H1 (cell line): ENCODE measurements at regions not wholly inside any gene's neighbourhood (a gene's known extent, or its start where the extent isn't known, plus 50 kb on each side); places are given as distances from the start of the nearest gene placed in this dataset.

Experiments used
- CBX5 ChIP-seq: fragments of 300-800, 300-1000 bp; sonication (generic); IDR thresholded peaks from 2 replicates; pipeline ENCODE4 v1.7.1; 2016; ENCODE audit warnings: antibody characterized with exemption, low read length, low read depth
- CBX8 ChIP-seq: fragments of 300-800, 300-1000 bp; sonication (generic); IDR thresholded peaks from 2 replicates; pipeline ENCODE4 v1.7.1; 2016; ENCODE audit warnings: low read depth, low read length, borderline replicate concordance
- CHD2 ChIP-seq: IDR thresholded peaks from 2 replicates; pipeline ENCODE4 v1.6.1; 2012; ENCODE audit warnings: low read length, improper control_type of control experiment
- EP300 ChIP-seq, 2 experiments: IDR thresholded peaks; 1 replicate in 1 of 2; 2 replicates in 1 of 2; pipeline ENCODE4 v1.6.1; 2011 to 2012; ENCODE audit warnings: low read depth in 2 of 2, low read length in 2 of 2, mild to moderate bottlenecking in 2 of 2, borderline replicate concordance in 1 of 2, inconsistent platforms in 1 of 2, moderate library complexity in 1 of 2
- EZH2 ChIP-seq: fragments of 200-600 bp; sonication (generic); IDR thresholded peaks from 2 replicates; pipeline ENCODE4 v1.7.1; 2012; ENCODE audit warnings: low read depth, mild to moderate bottlenecking, moderate library complexity, low read length, inconsistent platforms; ENCODE audit not compliant: severe bottlenecking
- HDAC2 ChIP-seq, 2 experiments: fragments of 300-600 bp in 1 of 2; sonication (generic) in 1 of 2; IDR thresholded peaks; 2 replicates each; pipeline ENCODE4 v1.6.1; 2011 to 2012; ENCODE audit warnings: low read depth in 2 of 2, low read length in 2 of 2, mild to moderate bottlenecking in 2 of 2, moderate library complexity in 2 of 2, borderline replicate concordance in 1 of 2, inconsistent platforms in 1 of 2
- JUN ChIP-seq: IDR thresholded peaks from 2 replicates; pipeline ENCODE4 v1.6.1; 2011; ENCODE audit warnings: low read depth, mild to moderate bottlenecking, improper control_type of control experiment, low read length
- POLR2A ChIP-seq, 2 experiments: IDR thresholded peaks; 1 replicate in 1 of 2; 2 replicates in 1 of 2; pipeline ENCODE4 v1.6.1; 2011; ENCODE audit warnings: low read depth in 2 of 2, low read length in 2 of 2, mild to moderate bottlenecking in 2 of 2; ENCODE audit errors: control extremely low read depth in 1 of 2
- POLR2AphosphoS5 ChIP-seq: IDR thresholded peaks from 2 replicates; pipeline ENCODE4 v1.6.1; 2011; ENCODE audit warnings: low read depth, low read length
- RAD21 ChIP-seq, 2 experiments: IDR thresholded peaks in 1 of 2; conservative IDR thresholded peaks in 1 of 2; 2 replicates each; pipeline ENCODE4 v1.6.1; 2011; ENCODE audit warnings: low read depth in 2 of 2, low read length in 2 of 2, improper control_type of control experiment in 1 of 2, inconsistent platforms in 1 of 2, mild to moderate bottlenecking in 1 of 2, moderate library complexity in 1 of 2
- TEAD4 ChIP-seq: IDR thresholded peaks from 2 replicates; pipeline ENCODE4 v1.6.1; 2012; ENCODE audit warnings: low read depth, low read length, inconsistent platforms, mixed read lengths
- TF ChIP-seq, protein P1 (sequence below), 3 experiments: IDR thresholded peaks; 1 replicate in 2 of 3; 2 replicates in 1 of 3; pipeline versions ENCODE4 v1.5.1 to v1.6.1; 2011; ENCODE audit warnings: low read length in 3 of 3, mild to moderate bottlenecking in 3 of 3, inconsistent platforms in 2 of 3, low read depth in 1 of 3, moderate library complexity in 1 of 3; ENCODE audit not compliant: insufficient read depth in 1 of 3; ENCODE audit errors: control extremely low read depth in 1 of 3
- TF ChIP-seq, protein P2 (sequence below): IDR thresholded peaks from 2 replicates; pipeline ENCODE4 v1.6.1; 2012; ENCODE audit warnings: inconsistent platforms

DNA sequence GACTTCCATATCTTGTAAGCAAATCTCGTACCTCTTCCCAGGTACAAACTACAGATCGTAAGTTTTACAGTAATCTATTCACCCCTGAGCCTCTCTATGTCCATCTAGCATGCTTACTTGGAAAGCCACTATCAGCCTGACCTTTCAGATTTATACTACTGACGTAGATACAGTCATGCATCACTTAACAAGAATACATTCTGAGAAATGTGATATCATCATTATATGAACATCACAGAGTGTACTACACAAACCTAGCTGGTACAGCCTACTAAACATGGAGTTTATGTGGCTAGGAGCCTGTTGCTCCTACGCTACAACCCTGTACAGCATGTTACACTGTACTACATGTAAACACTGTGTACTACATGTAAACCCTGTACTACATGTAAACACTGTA lies 293.2 kb upstream of the ZNF804A start:
- TF ChIP-seq, protein P1, sequence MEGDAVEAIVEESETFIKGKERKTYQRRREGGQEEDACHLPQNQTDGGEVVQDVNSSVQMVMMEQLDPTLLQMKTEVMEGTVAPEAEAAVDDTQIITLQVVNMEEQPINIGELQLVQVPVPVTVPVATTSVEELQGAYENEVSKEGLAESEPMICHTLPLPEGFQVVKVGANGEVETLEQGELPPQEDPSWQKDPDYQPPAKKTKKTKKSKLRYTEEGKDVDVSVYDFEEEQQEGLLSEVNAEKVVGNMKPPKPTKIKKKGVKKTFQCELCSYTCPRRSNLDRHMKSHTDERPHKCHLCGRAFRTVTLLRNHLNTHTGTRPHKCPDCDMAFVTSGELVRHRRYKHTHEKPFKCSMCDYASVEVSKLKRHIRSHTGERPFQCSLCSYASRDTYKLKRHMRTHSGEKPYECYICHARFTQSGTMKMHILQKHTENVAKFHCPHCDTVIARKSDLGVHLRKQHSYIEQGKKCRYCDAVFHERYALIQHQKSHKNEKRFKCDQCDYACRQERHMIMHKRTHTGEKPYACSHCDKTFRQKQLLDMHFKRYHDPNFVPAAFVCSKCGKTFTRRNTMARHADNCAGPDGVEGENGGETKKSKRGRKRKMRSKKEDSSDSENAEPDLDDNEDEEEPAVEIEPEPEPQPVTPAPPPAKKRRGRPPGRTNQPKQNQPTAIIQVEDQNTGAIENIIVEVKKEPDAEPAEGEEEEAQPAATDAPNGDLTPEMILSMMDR (IDR thresholded peaks at IDR 0.05; ENCODE audit: control extremely low read depth in 1 of 3, insufficient read depth in 1 of 3, low read depth in 1 of 3, low read length in 3 of 3) = no peak
- TF ChIP-seq CHD2 = no peak
- no peak for TF ChIP-seq RAD21 (IDR thresholded peaks at IDR 0.05 in 1 of 2, conservative IDR thresholded peaks at IDR 0.05 in 1 of 2; ENCODE audit: low read depth in 2 of 2, low read length in 2 of 2)
- TF ChIP-seq HDAC2 (IDR thresholded peaks at IDR 0.05; ENCODE audit: borderline replicate concordance in 1 of 2, low read depth in 2 of 2, low read length in 2 of 2) = no peak
- TF ChIP-seq POLR2A (IDR thresholded peaks at IDR 0.05; ENCODE audit: control extremely low read depth in 1 of 2, low read depth in 2 of 2, low read length in 2 of 2) = no peak
- no peak for TF ChIP-seq JUN
- no peak for TF ChIP-seq EZH2
- TF ChIP-seq POLR2AphosphoS5 = no peak
- TF ChIP-seq, protein P2, sequence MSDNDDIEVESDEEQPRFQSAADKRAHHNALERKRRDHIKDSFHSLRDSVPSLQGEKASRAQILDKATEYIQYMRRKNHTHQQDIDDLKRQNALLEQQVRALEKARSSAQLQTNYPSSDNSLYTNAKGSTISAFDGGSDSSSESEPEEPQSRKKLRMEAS = no peak
- no peak for TF ChIP-seq CBX5
- TF ChIP-seq TEAD4 = no peak
- no peak for TF ChIP-seq EP300 (IDR thresholded peaks at IDR 0.05; ENCODE audit: borderline replicate concordance in 1 of 2, low read depth in 2 of 2, low read length in 2 of 2)
- TF ChIP-seq CBX8 = no peak
